ENCODE measurements at regions not wholly inside any gene's neighbourhood (a gene's known extent, or its start where the extent isn't known, plus 50 kb on each side); places are given as distances from the start of the nearest gene placed in this dataset.

GRCh38 chr4:125392694-125393093 is 77.9 kb downstream of the FAT4 start:
- Histone ChIP-seq H3K27ac (peak overlapping the region in 1 of 2 donors; percentile 78), H3K4me3 (no peak overlapping the region), H3K4me1 (peaks cover 0 to 86% (median 26%) of the 10 kb centered on the region in 4 donors), H3K27me3 (no peaks in the 10 kb centered on the region), H3K36me3 (no peaks in the 10 kb centered on the region), H3K9me3 (no peaks in the 10 kb centered on the region)
- intact Hi-C loops (cut with DNase I; ENCODE audit: low total_unique reads), result no loop called here
- DNase-seq, result no peak
- no peak for TF ChIP-seq CTCF (IDR thresholded peaks at IDR 0.05)

GRCh38 chr4:125393825-125394224 is 79.1 kb downstream of the FAT4 start:
- DNase-seq, result no peak

GRCh38 chr4:125397226-125397625 is 82.5 kb downstream of the FAT4 start:
- no peak overlapping the region for H3K4me3 ChIP-seq
- no peaks in the 10 kb centered on the region for H3K36me3 ChIP-seq
- peaks cover 0 to 86% (median 16%) of the 10 kb centered on the region in 4 donors for H3K4me1 ChIP-seq
- TF ChIP-seq CTCF (IDR thresholded peaks at IDR 0.05), result no peak
- peak overlapping the region; percentile 21 to 36 for H3K27ac ChIP-seq
- H3K9me3 ChIP-seq, result no peaks in the 10 kb centered on the region
- intact Hi-C loops (cut with DNase I; ENCODE audit: low total_unique reads), result loop anchor here (5.0 kb wide), 1 partner anchor 80 kb away; no protein-coding TSS in a partner anchor
- no peaks in the 10 kb centered on the region for H3K27me3 ChIP-seq
- DNase-seq, result no peak

More at GRCh38 chr4:125393825-125394224, 79.1 kb downstream of the FAT4 start:
- Histone ChIP-seq H3K9me3 (no peaks in the 10 kb centered on the region), H3K4me3 (no peak overlapping the region), H3K27me3 (no peaks in the 10 kb centered on the region), H3K4me1 (peaks cover 0 to 86% (median 23%) of the 10 kb centered on the region in 4 donors), H3K27ac (peak overlapping the region; percentile 36 to 78), H3K36me3 (no peaks in the 10 kb centered on the region)
- no peak for TF ChIP-seq CTCF (IDR thresholded peaks at IDR 0.05)
- intact Hi-C loops (cut with DNase I; ENCODE audit: low total_unique reads), result no loop called here

DNA sequence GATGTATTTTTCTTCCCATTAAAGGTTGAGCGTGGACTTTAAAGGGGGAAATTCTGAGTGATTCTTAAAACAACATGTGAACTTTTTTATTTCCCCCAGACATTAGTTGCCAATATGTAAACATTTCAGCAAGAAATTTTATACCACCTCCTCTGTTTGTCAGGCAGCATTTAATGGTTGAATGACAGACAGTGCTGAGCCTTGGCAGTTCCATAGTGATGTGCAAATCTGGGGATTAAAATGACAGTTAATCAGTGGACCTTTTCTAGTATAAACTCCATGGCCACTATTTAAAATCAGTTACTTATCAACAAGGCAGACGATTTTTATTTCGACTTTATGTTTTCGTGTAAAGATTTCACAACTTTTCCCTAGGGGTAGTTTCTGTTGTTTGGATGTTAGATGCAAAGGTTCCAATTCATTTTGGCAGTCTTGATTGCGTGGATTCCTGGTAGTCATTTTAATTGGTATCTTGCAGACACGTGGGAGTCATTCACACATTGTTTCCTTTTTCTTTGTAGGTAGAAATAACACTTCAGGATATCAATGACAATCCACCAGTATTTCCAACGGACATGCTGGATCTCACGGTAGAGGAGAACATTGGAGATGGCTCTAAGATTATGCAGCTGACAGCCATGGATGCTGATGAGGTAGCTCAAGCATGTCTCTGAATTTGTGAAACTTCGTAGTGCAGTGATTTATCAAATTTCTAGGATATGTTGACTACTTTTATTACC is 83.7 kb downstream of the FAT4 start:
- H3K27ac ChIP-seq, result peak overlapping the region; percentile 21 to 36

GRCh38 chr4:125400756-125401155 is 86.0 kb downstream of the FAT4 start:
- Histone ChIP-seq H3K36me3 (no peaks in the 10 kb centered on the region), H3K4me1 (peaks cover 0 to 56% (median 5%) of the 10 kb centered on the region in 4 donors), H3K9me3 (no peaks in the 10 kb centered on the region), H3K27me3 (no peaks in the 10 kb centered on the region), H3K4me3 (no peak overlapping the region), H3K27ac (peak overlapping the region in 1 of 2 donors; percentile 2)
- intact Hi-C loops (cut with DNase I; ENCODE audit: low total_unique reads), result no loop called here
- DNase-seq, result no peak
- TF ChIP-seq CTCF (IDR thresholded peaks at IDR 0.05), result no peak

More for the DNA sequence above, 83.7 kb downstream of the FAT4 start:
- peaks cover 0 to 76% (median 16%) of the 10 kb centered on the region in 4 donors for H3K4me1 ChIP-seq
- no peaks in the 10 kb centered on the region for H3K36me3 ChIP-seq
- no peak overlapping the region for H3K4me3 ChIP-seq
- H3K9me3 ChIP-seq, result no peaks in the 10 kb centered on the region
- intact Hi-C loops (cut with DNase I; ENCODE audit: low total_unique reads), result loop anchor here (5.0 kb wide), 1 partner anchor 81 kb away; no protein-coding TSS in a partner anchor
- TF ChIP-seq CTCF (IDR thresholded peaks at IDR 0.05), result no peak
- H3K27me3 ChIP-seq, result no peaks in the 10 kb centered on the region
- DNase-seq, result no peak
